AG04449 (cell line): ENCODE measurements at regions not wholly inside any gene's neighbourhood (a gene's known extent, or its start where the extent isn't known, plus 50 kb on each side); places are given as distances from the start of the nearest gene placed in this dataset.

Experiments
- CTCF ChIA-PET: fragments of 350-600 bp; formaldehyde crosslinking; extraction: SDS; loops from one replicate; lab custom pipeline; 2021; ENCODE audit warnings: antibody characterized with exemption; lab: Yijun Ruan, JAX
- POLR2A ChIA-PET: fragments of 400-600, 350-600 bp; formaldehyde crosslinking; extraction: SDS; loops from one replicate; lab custom pipeline; 2020; ENCODE audit warnings: antibody characterized with exemption, inconsistent platforms; lab: Yijun Ruan, JAX
- DNase-seq: peaks from one replicate; pipeline ENCODE4 v3.0.0-alpha.2; 2010; ENCODE audit warnings: low read depth, low spot score
- H3K4me3 ChIP-seq: 2 replicates; pipeline ENCODE4 v1.5.1; 2011; ENCODE audit warnings: low read depth, mild to moderate bottlenecking, control low read depth, low read length
- CTCF ChIP-seq: IDR thresholded peaks from one replicate; pipeline ENCODE4 v1.5.1; 2011; ENCODE audit warnings: mild to moderate bottlenecking, moderate library complexity, low read length, control low read depth, inconsistent platforms; ENCODE audit not compliant: insufficient read depth; ENCODE audit errors: missing control alignments

GRCh38 chr9:103533318-103533717, 538.2 kb downstream of the CYLC2 start:
- ChIA-PET POLR2A (no interaction called here), CTCF (no interaction called here)
- no peak for DNase-seq
- H3K4me3 ChIP-seq, result no peak overlapping the region
- no peak for TF ChIP-seq CTCF

GRCh38 chr9:103537426-103537825, 542.3 kb downstream of the CYLC2 start:
- CTCF ChIA-PET, result no interaction called here
- POLR2A ChIA-PET, result no interaction called here
- no peak for TF ChIP-seq CTCF
- H3K4me3 ChIP-seq, result no peak overlapping the region
- no peak for DNase-seq

- ChIA-PET CTCF (no interaction called here), POLR2A (no interaction called here)
- H3K4me3 ChIP-seq, result no peak overlapping the region
- no peak for DNase-seq
- TF ChIP-seq CTCF, result no peak
Measured at GRCh38 chr9:103545260-103545659, 548.8 kb upstream of the SMC2 start.

GRCh38 chr9:103552712-103553111, 541.4 kb upstream of the SMC2 start:
- CTCF ChIA-PET, result no interaction called here
- DNase-seq, result no peak
- no peak for TF ChIP-seq CTCF

GRCh38 chr9:103574056-103574455, 520.1 kb upstream of the SMC2 start:
- no peak for DNase-seq
- no peak overlapping the region for H3K4me3 ChIP-seq
- ChIA-PET POLR2A (no interaction called here), CTCF (no interaction called here)
- no peak for TF ChIP-seq CTCF

More at GRCh38 chr9:103552712-103553111, 541.4 kb upstream of the SMC2 start:
- POLR2A ChIA-PET, result no interaction called here
- H3K4me3 ChIP-seq, result no peak overlapping the region

GRCh38 chr9:103586721-103587120, 507.4 kb upstream of the SMC2 start:
- H3K4me3 ChIP-seq, result no peak overlapping the region
- POLR2A ChIA-PET, result no interaction called here
- no peak for DNase-seq
- TF ChIP-seq CTCF, result no peak
- CTCF ChIA-PET, result no interaction called here
